MG63 (cell line): ENCODE measurements at regions not wholly inside any gene's neighbourhood (a gene's known extent, or its start where the extent isn't known, plus 50 kb on each side); places are given as distances from the start of the nearest gene placed in this dataset.
A peak's percentile ranks its signal among the peaks of the same experiment; 100 is the strongest.
"Not testable (repeated sequence)": the region's sequence is repeated elsewhere in the genome, so short reads cannot be mapped to it uniquely, and the experiment has no call there.

Experiments
- DNase-seq: peaks from one replicate; pipeline ENCODE4 v3.0.0-alpha.2; 2020
- H3K27me3 ChIP-seq: fragments of 250-450 bp; sonication (Bioruptor Pico); 2 replicates; pipeline ENCODE4 v1.5.1; 2020; ENCODE audit warnings: mild to moderate bottlenecking, moderate library complexity
- H3K36me3 ChIP-seq: fragments of 250-450 bp; sonication (Bioruptor Pico); 2 replicates; pipeline ENCODE4 v1.5.1; 2020; ENCODE audit warnings: mild to moderate bottlenecking, moderate library complexity
- H3K4me3 ChIP-seq: fragments of 250-450 bp; sonication (Bioruptor Pico); 2 replicates; pipeline ENCODE4 v1.5.1; 2020; ENCODE audit warnings: mild to moderate bottlenecking, moderate library complexity
- H3K9me3 ChIP-seq: fragments of 250-450 bp; sonication (Bioruptor Pico); 2 replicates; pipeline ENCODE4 v1.5.1; 2020; ENCODE audit warnings: mild to moderate bottlenecking, moderate library complexity

GRCh38 chr10:60487543-60487942 lies 97.9 kb upstream of the ANK3 start:
- no peaks in the 10 kb centered on the region for H3K36me3 ChIP-seq
- no peak for DNase-seq
- H3K4me3 ChIP-seq, result no peak overlapping the region
- H3K9me3 ChIP-seq, result no peaks in the 10 kb centered on the region
- H3K27me3 ChIP-seq, result no peaks in the 10 kb centered on the region

GRCh38 chr10:60485025-60485424 lies 95.3 kb upstream of the ANK3 start:
- Histone ChIP-seq H3K36me3 (no peaks in the 10 kb centered on the region), H3K27me3 (no peaks in the 10 kb centered on the region), H3K9me3 (no peaks in the 10 kb centered on the region), H3K4me3 (no peak overlapping the region)
- no peak for DNase-seq

- no peaks in the 10 kb centered on the region for H3K36me3 ChIP-seq
- peak; percentile 82 for DNase-seq
- H3K4me3 ChIP-seq, result no peak overlapping the region
- H3K27me3 ChIP-seq, result no peaks in the 10 kb centered on the region
- H3K9me3 ChIP-seq, result no peaks in the 10 kb centered on the region
These were observed 91.3 kb upstream of the ANK3 start for GRCh38 chr10:60480865-60481563.

GRCh38 chr10:60479305-60480020 lies 89.8 kb upstream of the ANK3 start:
- H3K36me3 ChIP-seq, result no peaks in the 10 kb centered on the region
- H3K4me3 ChIP-seq, result no peak overlapping the region
- no peaks in the 10 kb centered on the region for H3K9me3 ChIP-seq
- DNase-seq, result no peak
- H3K27me3 ChIP-seq, result no peaks in the 10 kb centered on the region

- H3K4me3 ChIP-seq, result no peak overlapping the region
- no peaks in the 10 kb centered on the region for H3K36me3 ChIP-seq
- H3K9me3 ChIP-seq, result no peaks in the 10 kb centered on the region
- DNase-seq, result no peak
- no peaks in the 10 kb centered on the region for H3K27me3 ChIP-seq
These were observed 86.8 kb upstream of the ANK3 start for GRCh38 chr10:60476451-60476850.

GRCh38 chr10:60473557-60473956 lies 83.9 kb upstream of the ANK3 start:
- H3K9me3 ChIP-seq, result no peaks in the 10 kb centered on the region
- DNase-seq, result no peak

GRCh38 chr10:60470091-60470490 lies 80.4 kb upstream of the ANK3 start:
- H3K27me3 ChIP-seq, result no peaks in the 10 kb centered on the region

More at GRCh38 chr10:60473557-60473956, 83.9 kb upstream of the ANK3 start:
- H3K36me3 ChIP-seq, result no peaks in the 10 kb centered on the region
- no peak overlapping the region for H3K4me3 ChIP-seq
- H3K27me3 ChIP-seq, result no peaks in the 10 kb centered on the region

GRCh38 chr10:60469147-60469546 lies 79.5 kb upstream of the ANK3 start:
- not testable (repeated sequence) for DNase-seq, H3K4me3 ChIP-seq, H3K9me3 ChIP-seq, H3K27me3 ChIP-seq, H3K36me3 ChIP-seq

More at GRCh38 chr10:60470091-60470490, 80.4 kb upstream of the ANK3 start:
- Histone ChIP-seq H3K36me3 (no peaks in the 10 kb centered on the region), H3K9me3 (no peaks in the 10 kb centered on the region), H3K4me3 (no peak overlapping the region)
- no peak for DNase-seq

- Histone ChIP-seq H3K9me3 (no peaks in the 10 kb centered on the region), H3K4me3 (no peak overlapping the region), H3K36me3 (no peaks in the 10 kb centered on the region), H3K27me3 (no peaks in the 10 kb centered on the region)
- DNase-seq, result no peak
These were observed 77.5 kb upstream of the ANK3 start for GRCh38 chr10:60467202-60467546.

GRCh38 chr10:60466267-60467201 lies 76.9 kb upstream of the ANK3 start:
- DNase-seq, result no peak
- Histone ChIP-seq H3K4me3 (no peak overlapping the region), H3K27me3 (no peaks in the 10 kb centered on the region), H3K9me3 (no peaks in the 10 kb centered on the region), H3K36me3 (no peaks in the 10 kb centered on the region)

GRCh38 chr10:60465801-60466200 lies 76.1 kb upstream of the ANK3 start:
- peak; percentile 39 for DNase-seq
- Histone ChIP-seq H3K4me3 (no peak overlapping the region), H3K36me3 (no peaks in the 10 kb centered on the region), H3K27me3 (no peaks in the 10 kb centered on the region), H3K9me3 (no peaks in the 10 kb centered on the region)

GRCh38 chr10:60464659-60465058 lies 75.0 kb upstream of the ANK3 start:
- Histone ChIP-seq H3K27me3 (no peaks in the 10 kb centered on the region), H3K4me3 (no peak overlapping the region), H3K9me3 (no peaks in the 10 kb centered on the region), H3K36me3 (no peaks in the 10 kb centered on the region)
- no peak for DNase-seq

- no peak for DNase-seq
- Histone ChIP-seq H3K27me3 (no peaks in the 10 kb centered on the region), H3K4me3 (no peak overlapping the region), H3K9me3 (no peaks in the 10 kb centered on the region), H3K36me3 (no peaks in the 10 kb centered on the region)
These were observed 74.1 kb upstream of the ANK3 start for GRCh38 chr10:60463746-60464145.

- no peak for DNase-seq
- no peaks in the 10 kb centered on the region for H3K36me3 ChIP-seq
- H3K27me3 ChIP-seq, result no peaks in the 10 kb centered on the region
These were observed 72.0 kb upstream of the ANK3 start for GRCh38 chr10:60461688-60462087.

GRCh38 chr10:60459701-60460457 lies 70.2 kb upstream of the ANK3 start:
- Histone ChIP-seq H3K4me3 (no peak overlapping the region), H3K27me3 (no peaks in the 10 kb centered on the region), H3K9me3 (no peaks in the 10 kb centered on the region), H3K36me3 (no peaks in the 10 kb centered on the region)
- DNase-seq, result no peak

More at GRCh38 chr10:60461688-60462087, 72.0 kb upstream of the ANK3 start:
- H3K9me3 ChIP-seq, result no peaks in the 10 kb centered on the region
- no peak overlapping the region for H3K4me3 ChIP-seq

- DNase-seq, result no peak
- no peaks in the 10 kb centered on the region for H3K27me3 ChIP-seq
- H3K4me3 ChIP-seq, result no peak overlapping the region
- no peaks in the 10 kb centered on the region for H3K36me3 ChIP-seq
- H3K9me3 ChIP-seq, result no peaks in the 10 kb centered on the region
These were observed 66.4 kb upstream of the ANK3 start for GRCh38 chr10:60456053-60456452.

GRCh38 chr10:60454336-60454735 lies 64.7 kb upstream of the ANK3 start:
- Histone ChIP-seq H3K36me3 (no peaks in the 10 kb centered on the region), H3K4me3 (no peak overlapping the region), H3K9me3 (no peaks in the 10 kb centered on the region), H3K27me3 (no peaks in the 10 kb centered on the region)
- DNase-seq, result no peak
